ENCODE measurements at regions not wholly inside any gene's neighbourhood (a gene's known extent, or its start where the extent isn't known, plus 50 kb on each side); places are given as distances from the start of the nearest gene placed in this dataset.

GRCh38 chr18:28816155-28816554, 639.2 kb upstream of the CDH2 start:
- TF ChIP-seq, protein P1, sequence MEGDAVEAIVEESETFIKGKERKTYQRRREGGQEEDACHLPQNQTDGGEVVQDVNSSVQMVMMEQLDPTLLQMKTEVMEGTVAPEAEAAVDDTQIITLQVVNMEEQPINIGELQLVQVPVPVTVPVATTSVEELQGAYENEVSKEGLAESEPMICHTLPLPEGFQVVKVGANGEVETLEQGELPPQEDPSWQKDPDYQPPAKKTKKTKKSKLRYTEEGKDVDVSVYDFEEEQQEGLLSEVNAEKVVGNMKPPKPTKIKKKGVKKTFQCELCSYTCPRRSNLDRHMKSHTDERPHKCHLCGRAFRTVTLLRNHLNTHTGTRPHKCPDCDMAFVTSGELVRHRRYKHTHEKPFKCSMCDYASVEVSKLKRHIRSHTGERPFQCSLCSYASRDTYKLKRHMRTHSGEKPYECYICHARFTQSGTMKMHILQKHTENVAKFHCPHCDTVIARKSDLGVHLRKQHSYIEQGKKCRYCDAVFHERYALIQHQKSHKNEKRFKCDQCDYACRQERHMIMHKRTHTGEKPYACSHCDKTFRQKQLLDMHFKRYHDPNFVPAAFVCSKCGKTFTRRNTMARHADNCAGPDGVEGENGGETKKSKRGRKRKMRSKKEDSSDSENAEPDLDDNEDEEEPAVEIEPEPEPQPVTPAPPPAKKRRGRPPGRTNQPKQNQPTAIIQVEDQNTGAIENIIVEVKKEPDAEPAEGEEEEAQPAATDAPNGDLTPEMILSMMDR (IDR thresholded peaks at IDR 0.05; ENCODE audit: control extremely low read depth, extremely low read depth), result no peak
- DNase-seq (no peak), ATAC-seq (ENCODE audit: insufficient read depth, low FRiP score) (no peak)
- Histone ChIP-seq H3K4me3 (no peak overlapping the region), H3K9ac (ENCODE audit: insufficient read depth in 1 of 2, low read length in 2 of 2) (no peak overlapping the region), H3K27ac (ENCODE audit: low read depth in 1 of 2, low read length in 1 of 2) (no peak overlapping the region), H3K9me3 (ENCODE audit: control insufficient read depth in 4 of 4, insufficient read depth in 3 of 4, low read length in 3 of 4) (no peaks in the 10 kb centered on the region), H3K4me1 (ENCODE audit: control insufficient read depth in 5 of 5, insufficient read depth in 5 of 5, low read length in 5 of 5) (peaks cover 0 to 4% (median 0%) of the 10 kb centered on the region in 5 donors), H3K36me3 (ENCODE audit: control insufficient read depth in 4 of 4, insufficient read depth in 4 of 4, low read length in 4 of 4) (no peaks in the 10 kb centered on the region), H3K27me3 (ENCODE audit: control insufficient read depth in 3 of 3, insufficient read depth in 3 of 3, low read length in 2 of 3) (no peaks in the 10 kb centered on the region)
- WGBS, 2 donors, result 60 to 71% methylated on average over 2 of the region's 2 CpGs

- TF ChIP-seq, protein P1 (IDR thresholded peaks at IDR 0.05; ENCODE audit: control extremely low read depth, extremely low read depth), result no peak
- H3K36me3 ChIP-seq (ENCODE audit: control insufficient read depth in 4 of 4, insufficient read depth in 4 of 4, low read length in 4 of 4), result no peaks in the 10 kb centered on the region
- no peaks in the 10 kb centered on the region for H3K27me3 ChIP-seq (ENCODE audit: control insufficient read depth in 3 of 3, insufficient read depth in 3 of 3, low read length in 2 of 3)
- peaks cover 0 to 4% (median 0%) of the 10 kb centered on the region in 5 donors for H3K4me1 ChIP-seq (ENCODE audit: control insufficient read depth in 5 of 5, insufficient read depth in 5 of 5, low read length in 5 of 5)
- no peak for ATAC-seq (ENCODE audit: insufficient read depth, low FRiP score)
- H3K27ac ChIP-seq (ENCODE audit: low read depth in 1 of 2, low read length in 1 of 2), result no peak overlapping the region
- H3K9ac ChIP-seq (ENCODE audit: insufficient read depth in 1 of 2, low read length in 2 of 2), result no peak overlapping the region
- no peaks in the 10 kb centered on the region for H3K9me3 ChIP-seq (ENCODE audit: control insufficient read depth in 4 of 4, insufficient read depth in 3 of 4, low read length in 3 of 4)
- no peak overlapping the region for H3K4me3 ChIP-seq
- DNase-seq, result no peak
These were observed 637.4 kb upstream of the CDH2 start for GRCh38 chr18:28814365-28814764.

DNA sequence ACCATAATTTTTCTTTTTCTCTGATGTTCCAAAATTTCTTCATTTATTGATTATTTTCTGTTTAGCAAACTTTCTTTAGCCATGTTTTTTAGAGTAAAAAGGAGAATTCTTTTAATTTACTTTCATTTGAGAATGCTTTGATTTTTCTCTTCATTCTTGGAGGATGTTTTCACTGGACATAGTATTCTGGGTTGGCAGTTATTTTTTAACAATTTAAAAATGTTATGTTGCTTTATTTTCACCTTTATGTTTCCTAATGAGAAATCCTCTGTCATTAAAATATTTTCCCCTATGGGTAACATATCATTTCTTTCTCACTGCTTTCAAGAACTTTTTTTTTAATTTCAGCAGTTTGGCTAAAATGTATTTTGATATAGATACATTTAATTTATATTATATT, 631.4 kb upstream of the CDH2 start:
- no peak for DNase-seq
- TF ChIP-seq, protein P1 (IDR thresholded peaks at IDR 0.05; ENCODE audit: control extremely low read depth, extremely low read depth), result no peak
- no peaks in the 10 kb centered on the region for H3K36me3 ChIP-seq (ENCODE audit: control insufficient read depth in 4 of 4, insufficient read depth in 4 of 4, low read length in 4 of 4)
- no peaks in the 10 kb centered on the region for H3K27me3 ChIP-seq (ENCODE audit: control insufficient read depth in 3 of 3, insufficient read depth in 3 of 3, low read length in 2 of 3)
- no peaks in the 10 kb centered on the region for H3K4me1 ChIP-seq (ENCODE audit: control insufficient read depth in 5 of 5, insufficient read depth in 5 of 5, low read length in 5 of 5)
- no peaks in the 10 kb centered on the region for H3K9me3 ChIP-seq (ENCODE audit: control insufficient read depth in 4 of 4, insufficient read depth in 3 of 4, low read length in 3 of 4)
- H3K4me3 ChIP-seq, result no peak overlapping the region
- H3K9ac ChIP-seq (ENCODE audit: insufficient read depth in 1 of 2, low read length in 2 of 2), result no peak overlapping the region
- no peak overlapping the region for H3K27ac ChIP-seq (ENCODE audit: low read depth in 1 of 2, low read length in 1 of 2)
- no peak for ATAC-seq (ENCODE audit: insufficient read depth, low FRiP score)

- TF ChIP-seq, protein P1 (IDR thresholded peaks at IDR 0.05; ENCODE audit: control extremely low read depth, extremely low read depth), result no peak
- no peaks in the 10 kb centered on the region for H3K36me3 ChIP-seq (ENCODE audit: control insufficient read depth in 4 of 4, insufficient read depth in 4 of 4, low read length in 4 of 4)
- H3K27me3 ChIP-seq (ENCODE audit: control insufficient read depth in 3 of 3, insufficient read depth in 3 of 3, low read length in 2 of 3), result no peaks in the 10 kb centered on the region
- no peak for ATAC-seq (ENCODE audit: insufficient read depth, low FRiP score)
- H3K9me3 ChIP-seq (ENCODE audit: control insufficient read depth in 4 of 4, insufficient read depth in 3 of 4, low read length in 3 of 4), result no peaks in the 10 kb centered on the region
- no peak overlapping the region for H3K9ac ChIP-seq (ENCODE audit: insufficient read depth in 1 of 2, low read length in 2 of 2)
- H3K4me1 ChIP-seq (ENCODE audit: control insufficient read depth in 5 of 5, insufficient read depth in 5 of 5, low read length in 5 of 5), result no peaks in the 10 kb centered on the region
- H3K27ac ChIP-seq (ENCODE audit: low read depth in 1 of 2, low read length in 1 of 2), result no peak overlapping the region
- DNase-seq, result no peak
- no peak overlapping the region for H3K4me3 ChIP-seq
- WGBS, 2 donors, result 65 to 68% methylated on average over 1 of the region's 1 CpG
These were observed 628.6 kb upstream of the CDH2 start for GRCh38 chr18:28805491-28805890.

All from lung (tissue), 11 donors.